Fibroblast of upper back skin (primary cell): ENCODE measurements at regions not wholly inside any gene's neighbourhood (a gene's known extent, or its start where the extent isn't known, plus 50 kb on each side); places are given as distances from the start of the nearest gene placed in this dataset.

Experiments used
- DNase-seq: peaks from one replicate; pipeline ENCODE4 v3.0.0-alpha.2; 2013

GRCh38 chr6:134866563-134866962, 83.3 kb downstream of the ALDH8A1 start:
- DNase-seq: no peak

- no peak for DNase-seq
Measured at GRCh38 chr6:134864558-134864957, 85.3 kb downstream of the ALDH8A1 start.

GRCh38 chr6:134863763-134864510, 86.0 kb downstream of the ALDH8A1 start:
- no peak for DNase-seq

- no peak for DNase-seq
Measured at GRCh38 chr6:134854366-134854765, 95.5 kb downstream of the ALDH8A1 start.

- DNase-seq: peak; percentile 32
Measured at GRCh38 chr6:134853111-134854055, 96.5 kb downstream of the ALDH8A1 start.

- no peak for DNase-seq
Measured at GRCh38 chr6:134851548-134851947, 98.4 kb downstream of the ALDH8A1 start.

- peak; percentile 63 for DNase-seq
Measured at GRCh38 chr6:134850721-134851305, 99.1 kb downstream of the ALDH8A1 start.

GRCh38 chr6:134849920-134850447, 99.9 kb downstream of the ALDH8A1 start:
- DNase-seq: no peak

GRCh38 chr6:134848076-134848475, 101.8 kb downstream of the ALDH8A1 start:
- no peak for DNase-seq

GRCh38 chr6:134846865-134847264, 103.0 kb downstream of the ALDH8A1 start:
- no peak for DNase-seq

GRCh38 chr6:134846031-134846430, 103.9 kb downstream of the ALDH8A1 start:
- no peak for DNase-seq

- no peak for DNase-seq
Measured at GRCh38 chr6:134844120-134844519, 105.8 kb downstream of the ALDH8A1 start.

GRCh38 chr6:134840086-134840867, 109.6 kb downstream of the ALDH8A1 start:
- DNase-seq: no peak

- DNase-seq: peak; percentile 36
Measured at GRCh38 chr6:134835993-134836392, 113.9 kb downstream of the ALDH8A1 start.

GRCh38 chr6:134830940-134831339, 119.0 kb downstream of the ALDH8A1 start:
- no peak for DNase-seq

- DNase-seq: no peak
Measured at GRCh38 chr6:134830194-134830593, 119.7 kb downstream of the ALDH8A1 start.

- DNase-seq: no peak
Measured at GRCh38 chr6:134828641-134829040, 121.3 kb downstream of the ALDH8A1 start.

GRCh38 chr6:134826889-134827737, 122.8 kb downstream of the ALDH8A1 start:
- peak; percentile 99 for DNase-seq

- no peak for DNase-seq
Measured at GRCh38 chr6:134823710-134824034, 126.2 kb downstream of the ALDH8A1 start.

GRCh38 chr6:134822920-134823709, 126.8 kb downstream of the ALDH8A1 start:
- peak; percentile 87 for DNase-seq
